Stomach (tissue), 4 donors: ENCODE measurements at regions not wholly inside any gene's neighbourhood (a gene's known extent, or its start where the extent isn't known, plus 50 kb on each side); places are given as distances from the start of the nearest gene placed in this dataset.

ENCODE experiments used
- EP300 ChIP-seq: sonication (generic); formaldehyde crosslinking; IDR thresholded peaks from one replicate; pipeline ENCODE4 v1.6.1; 2017; ENCODE audit warnings: antibody characterized with exemption
- POLR2A ChIP-seq, 4 donors: fragments of 450-650 bp; IDR thresholded peaks; one replicate each; pipeline ENCODE4 v1.6.1; 2016; ENCODE audit warnings: antibody characterized with exemption in 4 of 4, control low read depth in 2 of 4, mild to moderate bottlenecking in 1 of 4, moderate library complexity in 1 of 4
- POLR2AphosphoS5 ChIP-seq, 3 donors: sonication (generic); formaldehyde crosslinking; IDR thresholded peaks; one replicate each; pipeline ENCODE4 v1.6.1; 2016; ENCODE audit warnings: antibody characterized with exemption in 3 of 3
- TF ChIP-seq, protein P1 (sequence below), 7 experiments: fragments of 450-650 bp in 4 of 7; fragments of 200-600 bp in 3 of 7; sonication (generic) in 3 of 7; IDR thresholded peaks; one replicate each; pipeline ENCODE4 v1.5.1; 2016 to 2019; ENCODE audit warnings: antibody characterized with exemption in 7 of 7, control low read depth in 2 of 7, mild to moderate bottlenecking in 1 of 7

DNA sequence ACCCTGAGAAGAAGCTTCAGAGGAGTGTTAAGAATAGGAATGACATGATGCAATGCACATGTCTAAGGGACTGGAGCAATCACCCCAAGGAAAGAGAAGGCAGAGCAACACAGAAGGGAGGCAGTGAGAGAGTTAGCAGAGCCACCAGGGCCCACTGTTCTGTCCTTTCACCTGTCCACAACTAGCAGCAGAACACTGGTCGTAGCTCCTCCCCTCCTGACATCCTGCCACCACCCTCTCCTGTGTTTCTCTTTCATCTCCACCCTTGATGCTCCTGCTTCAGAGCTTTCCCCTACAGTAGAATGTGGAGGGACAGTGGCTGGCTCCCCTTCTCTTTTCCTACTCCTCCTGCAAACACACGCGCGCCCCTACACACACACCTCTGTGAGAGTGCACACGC lies 483.4 kb upstream of the KIF2A start:
- TF ChIP-seq, protein P1, sequence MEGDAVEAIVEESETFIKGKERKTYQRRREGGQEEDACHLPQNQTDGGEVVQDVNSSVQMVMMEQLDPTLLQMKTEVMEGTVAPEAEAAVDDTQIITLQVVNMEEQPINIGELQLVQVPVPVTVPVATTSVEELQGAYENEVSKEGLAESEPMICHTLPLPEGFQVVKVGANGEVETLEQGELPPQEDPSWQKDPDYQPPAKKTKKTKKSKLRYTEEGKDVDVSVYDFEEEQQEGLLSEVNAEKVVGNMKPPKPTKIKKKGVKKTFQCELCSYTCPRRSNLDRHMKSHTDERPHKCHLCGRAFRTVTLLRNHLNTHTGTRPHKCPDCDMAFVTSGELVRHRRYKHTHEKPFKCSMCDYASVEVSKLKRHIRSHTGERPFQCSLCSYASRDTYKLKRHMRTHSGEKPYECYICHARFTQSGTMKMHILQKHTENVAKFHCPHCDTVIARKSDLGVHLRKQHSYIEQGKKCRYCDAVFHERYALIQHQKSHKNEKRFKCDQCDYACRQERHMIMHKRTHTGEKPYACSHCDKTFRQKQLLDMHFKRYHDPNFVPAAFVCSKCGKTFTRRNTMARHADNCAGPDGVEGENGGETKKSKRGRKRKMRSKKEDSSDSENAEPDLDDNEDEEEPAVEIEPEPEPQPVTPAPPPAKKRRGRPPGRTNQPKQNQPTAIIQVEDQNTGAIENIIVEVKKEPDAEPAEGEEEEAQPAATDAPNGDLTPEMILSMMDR (IDR thresholded peaks at IDR 0.05) = no peak
- TF ChIP-seq EP300 (no peak), POLR2A (IDR thresholded peaks at IDR 0.05) (no peak), POLR2AphosphoS5 (IDR thresholded peaks at IDR 0.05) (no peak)
